Skeletal muscle tissue (tissue), 4 donors: ENCODE measurements at regions not wholly inside any gene's neighbourhood (a gene's known extent, or its start where the extent isn't known, plus 50 kb on each side); places are given as distances from the start of the nearest gene placed in this dataset. TPM values are rescaled to one million over a fixed set of nuclear protein-coding genes. Genes with fewer than 3 reads are reported as not detected.

ENCODE experiments used
- H3K27ac ChIP-seq: one replicate; pipeline ENCODE4 v1.7.0; 2013; ENCODE audit warnings: mild to moderate bottlenecking, low read depth, low read length, inconsistent platforms
- H3K27me3 ChIP-seq, 3 donors: one replicate each; pipeline ENCODE4 v1.7.0; 2013; ENCODE audit warnings: low read length in 3 of 3; ENCODE audit not compliant: control insufficient read depth in 3 of 3, insufficient read depth in 3 of 3
- H3K36me3 ChIP-seq, 3 donors: one replicate each; pipeline ENCODE4 v1.7.0; 2013; ENCODE audit warnings: low read length in 3 of 3; ENCODE audit not compliant: control insufficient read depth in 3 of 3, insufficient read depth in 3 of 3
- H3K4me1 ChIP-seq, 3 donors: one replicate each; pipeline ENCODE4 v1.7.0; 2013; ENCODE audit warnings: low read length in 3 of 3, mild to moderate bottlenecking in 3 of 3; ENCODE audit not compliant: control insufficient read depth in 3 of 3, insufficient read depth in 3 of 3
- H3K4me3 ChIP-seq, 3 donors: one replicate each; pipeline ENCODE4 v1.7.0; 2013; ENCODE audit warnings: low read length in 3 of 3
- H3K9ac ChIP-seq, 3 donors: one replicate each; pipeline ENCODE4 v1.7.0; 2013; ENCODE audit warnings: low read length in 3 of 3, mild to moderate bottlenecking in 3 of 3, moderate library complexity in 2 of 3, low read depth in 1 of 3
- H3K9me3 ChIP-seq, 3 donors: one replicate each; pipeline ENCODE4 v1.7.0; 2013; ENCODE audit warnings: low read length in 3 of 3; ENCODE audit not compliant: control insufficient read depth in 3 of 3
- small RNA-seq: library from RNA; depleted of rRNA; stranded (forward); fragments of <200 nt; gene quantifications from one replicate; pipeline ENCODE3, GENCODE V24; 2014
- donor health status: Osteomylitis.

GRCh38 chr16:87249425-87249824 lies 67.8 kb downstream of the C16orf95 start:
- H3K4me1 ChIP-seq: peaks cover 2 to 6% (median 3%) of the 10 kb centered on the region in 3 donors
- H3K27ac ChIP-seq: no peak overlapping the region
- H3K9ac ChIP-seq: no peak overlapping the region
- H3K36me3 ChIP-seq: no peaks in the 10 kb centered on the region
- H3K9me3 ChIP-seq: no peaks in the 10 kb centered on the region
- peaks cover 0 to 3% (median 0%) of the 10 kb centered on the region in 3 donors for H3K27me3 ChIP-seq
- no peak overlapping the region for H3K4me3 ChIP-seq

GRCh38 chr16:87250431-87250960 lies 66.7 kb downstream of the C16orf95 start:
- H3K9ac ChIP-seq: no peak overlapping the region
- H3K9me3 ChIP-seq: no peaks in the 10 kb centered on the region
- peaks cover 2 to 6% (median 3%) of the 10 kb centered on the region in 3 donors for H3K4me1 ChIP-seq
- no peak overlapping the region for H3K4me3 ChIP-seq
- H3K36me3 ChIP-seq: no peaks in the 10 kb centered on the region
- H3K27me3 ChIP-seq: no peaks in the 10 kb centered on the region
- H3K27ac ChIP-seq: no peak overlapping the region

- Histone ChIP-seq H3K9ac (no peak overlapping the region), H3K27ac (no peak overlapping the region)
Measured at GRCh38 chr16:87252269-87252970, 64.8 kb downstream of the C16orf95 start.

More at GRCh38 chr16:87252269-87252970, 64.8 kb downstream of the C16orf95 start:
- Histone ChIP-seq H3K4me1 (no peaks in the 10 kb centered on the region), H3K4me3 (no peak overlapping the region), H3K27me3 (no peaks in the 10 kb centered on the region), H3K9me3 (no peaks in the 10 kb centered on the region), H3K36me3 (no peaks in the 10 kb centered on the region)

Small RNAs in the stretch of these regions (small RNA-seq; reads per million reads assigned to genes)
- gene AC093519.1: not detected
